HL-60 (cell line): ENCODE measurements at regions not wholly inside any gene's neighbourhood (a gene's known extent, or its start where the extent isn't known, plus 50 kb on each side); places are given as distances from the start of the nearest gene placed in this dataset.
A peak's percentile ranks its signal among the peaks of the same experiment; 100 is the strongest.

Source experiments
- DNase-seq, 2 experiments: peaks; one replicate each; pipeline ENCODE4 v3.0.0-alpha.2; 2010 to 2020; ENCODE audit warnings: low read depth in 1 of 2, low spot score in 1 of 2
- H3K27ac ChIP-seq: fragments of 250-450 bp; sonication (Bioruptor Pico); replicated peaks from 2 replicates; pipeline ENCODE4 v1.5.1; 2020; ENCODE audit warnings: mild to moderate bottlenecking, moderate library complexity
- H3K27me3 ChIP-seq: fragments of 250-450 bp; sonication (Bioruptor Pico); 2 replicates; pipeline ENCODE4 v1.5.1; 2021; ENCODE audit warnings: mild to moderate bottlenecking, moderate library complexity; ENCODE audit not compliant: insufficient read depth, poor library complexity, severe bottlenecking
- H3K4me3 ChIP-seq: replicated peaks from 2 replicates; pipeline ENCODE4 v1.5.1; 2011; ENCODE audit warnings: mild to moderate bottlenecking, control low read depth, low read length; ENCODE audit not compliant: insufficient read depth
- CTCF ChIP-seq: IDR thresholded peaks from one replicate; pipeline ENCODE4 v1.5.1; 2011; ENCODE audit warnings: low read length, control low read depth, inconsistent platforms; ENCODE audit not compliant: insufficient read depth
- GABPA ChIP-seq: IDR thresholded peaks from 2 replicates; pipeline ENCODE4 v1.6.1; 2012; ENCODE audit warnings: low read depth
- POLR2AphosphoS5 ChIP-seq: IDR thresholded peaks from 2 replicates; pipeline ENCODE4 v1.6.1; 2012; ENCODE audit warnings: low read depth
- REST ChIP-seq: IDR thresholded peaks from 2 replicates; pipeline ENCODE4 v1.6.1; 2012; ENCODE audit warnings: low read depth; ENCODE audit not compliant: insufficient replicate concordance
- SPI1 ChIP-seq: IDR thresholded peaks from 2 replicates; pipeline ENCODE4 v1.6.1; 2012; ENCODE audit warnings: low read depth, mild to moderate bottlenecking, borderline replicate concordance

DNA sequence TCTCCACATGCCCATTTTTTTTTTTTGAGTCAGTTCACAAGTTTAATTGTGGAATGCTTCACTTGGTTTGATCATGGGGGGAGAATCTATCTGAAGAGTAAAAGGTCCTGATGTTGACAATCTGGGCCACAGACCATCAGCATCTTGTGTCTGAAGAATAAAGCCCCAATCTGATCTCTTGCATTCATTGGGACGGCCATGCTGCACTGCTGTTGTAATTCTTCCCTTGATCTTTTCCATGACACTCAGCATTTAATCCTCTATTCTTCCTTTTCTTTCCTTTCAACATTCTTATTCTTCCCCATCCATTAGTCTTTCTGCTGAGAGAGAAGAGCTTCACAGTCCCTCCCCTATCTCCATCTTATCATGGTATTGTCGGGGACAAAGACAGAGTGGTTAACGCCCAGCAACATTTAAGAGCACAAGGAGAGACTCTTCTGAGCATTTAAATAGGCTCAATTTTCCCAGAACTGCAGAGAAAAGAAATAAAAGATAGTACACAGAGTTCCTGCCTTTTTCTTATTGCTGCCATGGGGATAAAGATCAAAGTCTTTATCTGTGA, 1157.3 kb downstream of the SORCS3 start:
- TF ChIP-seq SPI1 = no peak
- TF ChIP-seq CTCF = no peak
- no peak for TF ChIP-seq REST
- no peak for TF ChIP-seq POLR2AphosphoS5
- TF ChIP-seq GABPA = no peak
- no peak for DNase-seq
- H3K27me3 ChIP-seq = no peaks in the 10 kb centered on the region
- no peak overlapping the region for H3K27ac ChIP-seq
- no peak overlapping the region for H3K4me3 ChIP-seq

DNA sequence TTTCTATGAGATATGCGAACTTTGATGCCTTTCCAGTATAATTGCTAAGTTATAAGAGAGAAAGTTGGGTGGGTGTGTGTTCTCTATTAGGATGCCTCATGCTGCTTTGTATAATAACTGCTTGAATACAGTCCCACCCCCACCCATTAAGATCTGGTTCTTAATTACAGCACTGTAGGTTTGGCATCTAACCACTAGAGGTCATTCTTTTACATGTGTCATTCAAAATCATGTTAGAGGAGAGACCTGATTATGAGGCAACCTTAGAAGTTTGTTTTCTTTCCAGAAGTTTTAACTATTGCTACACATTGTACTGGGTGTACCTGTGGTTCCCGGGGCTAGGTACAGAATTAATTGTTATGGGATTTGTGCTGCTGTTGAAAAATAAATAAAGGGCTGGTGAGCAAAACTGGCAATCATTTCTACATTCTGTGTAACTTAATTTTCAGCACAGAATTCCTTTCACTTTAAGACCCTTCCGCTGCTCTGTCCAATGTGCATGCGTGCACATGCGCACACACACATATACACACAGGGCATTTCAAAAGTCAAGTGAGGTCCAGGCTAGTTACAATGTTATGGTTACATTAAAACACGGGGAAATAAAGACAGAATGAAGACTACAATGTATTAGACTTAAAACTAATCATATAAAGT, 1156.3 kb downstream of the SORCS3 start:
- Histone ChIP-seq H3K27me3 (no peaks in the 10 kb centered on the region), H3K27ac (no peak overlapping the region), H3K4me3 (no peak overlapping the region)
- TF ChIP-seq CTCF (peak; percentile 23), GABPA (no peak)
- peak; percentile 1 to 2 for DNase-seq

- no peak for DNase-seq
Measured at GRCh38 chr10:105793071-105793470, 1152.0 kb downstream of the SORCS3 start.

More at GRCh38 chr10:105793071-105793470, 1152.0 kb downstream of the SORCS3 start:
- Histone ChIP-seq H3K27ac (no peak overlapping the region), H3K4me3 (no peak overlapping the region), H3K27me3 (no peaks in the 10 kb centered on the region)
- no peak for TF ChIP-seq GABPA
- no peak for TF ChIP-seq REST
- TF ChIP-seq POLR2AphosphoS5 = no peak
- no peak for TF ChIP-seq SPI1
- TF ChIP-seq CTCF = no peak
